MM.1S (cell line): ENCODE measurements at regions not wholly inside any gene's neighbourhood (a gene's known extent, or its start where the extent isn't known, plus 50 kb on each side); places are given as distances from the start of the nearest gene placed in this dataset.

ENCODE experiments used
- EZH2 ChIP-seq: fragments of 300-600 bp; sonication (generic); optimal IDR thresholded peaks from 2 replicates; pipeline ENCODE3; 2017; ENCODE audit warnings: low read depth, mild to moderate bottlenecking, antibody characterized with exemption, low read length, mixed read lengths
- TF ChIP-seq, protein P1 (sequence below): fragments of 300-600 bp; sonication (generic); IDR thresholded peaks from 2 replicates; pipeline ENCODE4 v1.5.1; 2016; ENCODE audit warnings: antibody characterized with exemption, low read length, mixed read lengths

DNA sequence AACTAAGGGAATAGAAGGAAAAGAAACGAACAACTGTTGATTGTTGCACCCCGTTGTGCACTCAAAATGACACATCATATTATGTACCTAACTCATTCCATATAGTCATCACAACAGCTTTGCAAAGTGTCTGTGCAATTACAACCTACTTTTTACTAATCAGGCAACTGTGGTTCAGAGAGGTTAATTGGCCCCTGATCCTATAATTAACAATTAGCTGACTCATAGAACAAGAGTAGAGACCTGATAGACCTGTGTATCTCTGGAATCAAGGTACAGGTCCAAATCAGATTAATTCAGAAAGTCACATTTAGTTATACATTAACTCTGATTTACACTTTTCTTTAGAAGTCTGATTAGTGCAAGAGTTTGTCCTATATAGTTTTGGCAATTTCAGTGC lies 122.5 kb upstream of the CDK13 start:
- TF ChIP-seq, protein P1, sequence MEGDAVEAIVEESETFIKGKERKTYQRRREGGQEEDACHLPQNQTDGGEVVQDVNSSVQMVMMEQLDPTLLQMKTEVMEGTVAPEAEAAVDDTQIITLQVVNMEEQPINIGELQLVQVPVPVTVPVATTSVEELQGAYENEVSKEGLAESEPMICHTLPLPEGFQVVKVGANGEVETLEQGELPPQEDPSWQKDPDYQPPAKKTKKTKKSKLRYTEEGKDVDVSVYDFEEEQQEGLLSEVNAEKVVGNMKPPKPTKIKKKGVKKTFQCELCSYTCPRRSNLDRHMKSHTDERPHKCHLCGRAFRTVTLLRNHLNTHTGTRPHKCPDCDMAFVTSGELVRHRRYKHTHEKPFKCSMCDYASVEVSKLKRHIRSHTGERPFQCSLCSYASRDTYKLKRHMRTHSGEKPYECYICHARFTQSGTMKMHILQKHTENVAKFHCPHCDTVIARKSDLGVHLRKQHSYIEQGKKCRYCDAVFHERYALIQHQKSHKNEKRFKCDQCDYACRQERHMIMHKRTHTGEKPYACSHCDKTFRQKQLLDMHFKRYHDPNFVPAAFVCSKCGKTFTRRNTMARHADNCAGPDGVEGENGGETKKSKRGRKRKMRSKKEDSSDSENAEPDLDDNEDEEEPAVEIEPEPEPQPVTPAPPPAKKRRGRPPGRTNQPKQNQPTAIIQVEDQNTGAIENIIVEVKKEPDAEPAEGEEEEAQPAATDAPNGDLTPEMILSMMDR, result no peak
- no peak for TF ChIP-seq EZH2
